OCI-M2 (cell line): ENCODE measurements at regions not wholly inside any gene's neighbourhood (a gene's known extent, or its start where the extent isn't known, plus 50 kb on each side); places are given as distances from the start of the nearest gene placed in this dataset.

Source experiments
- DNase-seq: peaks from one replicate; lab custom pipeline; 2025; ENCODE audit not compliant: unreplicated experiment; lab: John Stamatoyannopoulos, UW

DNA sequence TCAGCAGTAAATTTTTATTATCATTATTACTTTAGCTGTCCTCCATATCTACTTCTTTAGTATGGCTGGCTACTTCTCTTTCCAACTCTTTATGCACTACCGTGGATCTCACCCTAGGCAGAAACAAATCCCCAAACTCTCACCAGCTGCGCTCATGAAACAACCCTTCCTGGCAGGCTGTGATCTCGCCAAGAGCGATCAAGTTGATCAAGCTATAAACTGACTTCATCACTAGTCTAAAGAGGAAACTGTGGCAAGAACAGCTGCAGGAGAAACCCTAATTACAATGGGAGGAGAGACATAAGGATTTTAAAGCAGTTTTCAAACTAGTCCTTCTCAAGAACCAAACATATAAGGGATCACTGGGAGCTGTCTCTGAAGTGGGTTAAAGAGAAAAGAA is 160.5 kb upstream of the PRSS58 start:
- no peak for DNase-seq

DNA sequence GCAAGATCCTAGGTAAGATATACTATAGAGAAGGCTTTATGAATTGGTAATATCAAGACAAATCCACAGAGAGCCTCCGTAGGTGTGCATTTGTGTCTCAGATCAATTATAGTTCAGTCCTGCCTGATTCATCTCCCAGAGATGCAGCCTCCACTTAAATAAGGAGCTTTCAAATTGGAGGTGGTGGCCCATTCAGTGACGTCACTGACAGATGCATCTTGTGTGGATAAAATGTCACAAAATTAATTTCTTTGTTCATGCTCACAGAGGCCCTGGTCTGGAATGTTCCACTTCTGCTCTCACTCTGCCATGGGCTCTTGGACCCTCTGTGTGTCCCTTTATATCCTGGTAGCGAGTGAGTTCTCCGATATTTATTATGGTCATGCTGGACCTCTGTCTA is 157.1 kb upstream of the PRSS58 start:
- no peak for DNase-seq

DNA sequence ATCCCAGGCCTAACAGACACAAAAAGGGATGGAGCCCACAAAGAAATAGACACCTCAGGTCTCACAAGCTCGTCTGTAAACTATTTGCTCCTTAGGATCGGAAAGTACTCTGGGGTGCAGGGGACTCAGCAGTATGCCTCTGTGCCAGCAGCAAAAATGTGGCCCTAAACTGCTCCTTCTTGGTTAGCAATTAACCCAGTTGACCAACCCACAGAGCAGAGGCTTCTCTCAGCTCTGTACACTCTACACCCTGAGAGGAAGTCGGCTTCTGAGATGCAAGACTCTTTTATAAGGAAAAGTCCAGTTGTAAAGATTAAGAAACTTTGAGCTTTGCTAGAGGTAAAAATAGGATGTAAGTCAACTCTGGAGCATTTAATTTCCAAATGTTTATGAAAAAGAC is 156.3 kb upstream of the PRSS58 start:
- no peak for DNase-seq

DNA sequence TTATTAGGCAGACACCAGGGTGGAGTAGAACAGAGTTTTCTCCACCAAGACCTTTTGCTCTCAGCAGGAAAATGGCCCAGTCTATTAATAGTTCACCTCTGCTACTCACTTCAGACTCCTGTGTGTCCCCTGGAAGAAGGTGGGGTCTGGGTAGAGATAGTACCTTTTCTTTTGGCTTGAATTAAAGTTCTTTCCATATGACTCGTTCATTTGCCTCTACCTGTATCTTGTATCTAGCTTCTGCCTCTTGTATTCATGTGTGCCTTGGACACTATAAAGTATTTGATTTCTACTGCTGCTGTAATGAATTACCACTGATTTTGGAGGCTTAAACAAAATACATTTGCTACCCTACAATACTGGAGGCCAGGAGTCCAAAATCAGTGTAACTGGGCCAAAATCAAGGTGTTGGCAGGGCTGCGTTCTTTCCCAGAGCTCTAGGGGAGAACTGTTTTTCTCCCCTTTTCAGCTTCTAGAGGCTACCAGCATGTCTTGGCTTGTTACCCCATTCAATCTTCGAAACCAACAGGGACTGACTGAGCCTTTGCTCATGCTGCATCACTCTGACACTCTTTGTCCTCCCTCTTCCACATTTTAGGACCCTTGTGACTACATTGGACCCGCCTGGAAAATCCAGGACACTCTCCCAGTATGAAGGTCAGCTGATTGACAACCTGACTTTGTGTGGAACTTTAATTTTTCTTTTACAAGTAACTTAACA is 155.6 kb upstream of the PRSS58 start:
- DNase-seq, result no peak

DNA sequence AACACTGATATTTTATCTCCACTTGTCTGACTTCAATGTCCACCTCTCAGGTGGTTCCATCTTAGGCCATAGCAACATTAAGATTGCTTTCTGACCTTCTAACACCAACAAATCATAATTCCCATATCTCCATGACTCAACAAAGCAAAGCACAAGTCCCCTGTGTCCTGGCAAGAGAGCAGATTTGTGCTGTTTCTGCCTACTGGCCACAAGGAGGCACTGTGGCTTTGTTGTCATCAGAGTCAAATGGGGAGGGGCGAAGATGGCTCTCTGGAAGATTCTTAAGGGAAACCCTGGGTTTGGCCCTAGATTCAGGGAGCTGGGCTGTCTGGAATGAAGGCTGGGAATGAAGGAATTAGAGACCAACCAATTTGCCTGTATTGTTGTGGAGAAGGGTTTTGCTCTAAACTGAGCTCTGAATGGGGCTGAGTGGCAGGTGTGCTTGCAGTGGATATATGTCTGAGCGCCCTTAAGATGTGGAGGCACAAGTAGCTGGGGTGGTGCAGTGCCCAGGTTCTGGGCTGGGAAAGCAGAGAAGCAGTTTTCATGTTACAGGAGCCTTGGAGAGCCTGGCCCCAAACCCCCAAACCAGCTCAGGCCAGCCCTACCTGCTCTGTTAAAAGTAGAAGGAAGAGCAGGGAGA is 154.8 kb upstream of the PRSS58 start:
- DNase-seq, result no peak

DNA sequence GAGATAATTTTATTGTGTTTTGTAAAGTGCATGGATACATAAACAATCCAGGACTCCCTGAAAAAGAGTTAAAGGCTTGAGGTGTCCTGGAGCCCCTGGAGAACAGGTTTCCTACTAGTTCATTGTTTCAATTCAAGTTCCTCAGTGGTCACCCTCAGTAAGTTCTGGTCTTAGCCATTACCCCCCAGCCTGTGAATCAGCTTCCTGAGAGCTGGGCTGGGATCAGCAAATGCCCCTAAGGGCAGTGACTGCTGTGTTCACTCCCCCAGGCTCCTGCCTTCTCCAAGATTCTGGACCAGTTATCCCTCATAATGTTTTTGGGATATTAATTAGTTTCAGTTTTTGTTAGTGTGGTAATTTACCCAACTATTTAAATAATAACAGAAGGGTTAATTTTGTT is 151.6 kb upstream of the PRSS58 start:
- no peak for DNase-seq

DNA sequence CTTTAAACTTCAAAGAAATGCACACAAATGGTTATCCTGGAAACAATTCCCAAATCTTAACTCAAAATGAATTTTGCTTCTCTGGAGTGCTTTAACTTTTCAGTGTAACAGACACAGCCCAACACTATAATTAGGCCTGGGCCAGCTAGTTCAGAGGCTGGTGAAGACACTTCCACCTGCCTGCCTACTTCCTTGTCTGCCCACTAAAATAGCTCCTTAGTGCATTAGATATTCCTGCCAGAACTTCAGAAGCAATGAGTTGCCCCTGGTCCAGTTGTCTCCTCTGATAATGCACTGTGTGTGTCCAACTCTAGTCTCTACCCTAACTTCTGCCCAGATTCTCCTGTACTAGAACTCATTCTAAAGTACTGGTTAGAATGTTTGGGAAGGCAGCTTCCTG is 150.9 kb upstream of the PRSS58 start:
- DNase-seq, result no peak

DNA sequence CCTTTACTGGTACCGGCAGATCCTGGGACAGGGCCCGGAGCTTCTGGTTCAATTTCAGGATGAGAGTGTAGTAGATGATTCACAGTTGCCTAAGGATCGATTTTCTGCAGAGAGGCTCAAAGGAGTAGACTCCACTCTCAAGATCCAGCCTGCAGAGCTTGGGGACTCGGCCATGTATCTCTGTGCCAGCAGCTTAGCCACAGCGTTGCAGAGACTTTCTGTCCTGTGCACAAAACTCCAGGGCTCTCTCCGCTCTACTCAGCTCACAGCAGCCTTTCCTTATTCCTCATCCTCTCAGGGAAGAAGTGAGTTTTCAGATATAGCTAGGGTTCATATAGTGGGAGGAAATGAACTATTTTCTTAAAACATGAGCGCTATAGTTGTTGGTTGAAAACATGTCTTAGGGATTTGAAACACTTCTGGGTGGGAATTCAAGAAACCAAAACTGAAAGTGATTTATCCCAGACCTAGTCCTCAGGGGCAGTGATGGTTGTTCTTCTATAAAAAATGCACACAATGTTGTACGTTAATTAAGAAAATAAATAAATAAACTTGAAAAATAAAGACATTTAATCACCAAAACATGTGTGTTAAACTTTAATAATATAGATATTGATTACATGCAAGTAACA is 150.2 kb upstream of the PRSS58 start:
- DNase-seq, result no peak

DNA sequence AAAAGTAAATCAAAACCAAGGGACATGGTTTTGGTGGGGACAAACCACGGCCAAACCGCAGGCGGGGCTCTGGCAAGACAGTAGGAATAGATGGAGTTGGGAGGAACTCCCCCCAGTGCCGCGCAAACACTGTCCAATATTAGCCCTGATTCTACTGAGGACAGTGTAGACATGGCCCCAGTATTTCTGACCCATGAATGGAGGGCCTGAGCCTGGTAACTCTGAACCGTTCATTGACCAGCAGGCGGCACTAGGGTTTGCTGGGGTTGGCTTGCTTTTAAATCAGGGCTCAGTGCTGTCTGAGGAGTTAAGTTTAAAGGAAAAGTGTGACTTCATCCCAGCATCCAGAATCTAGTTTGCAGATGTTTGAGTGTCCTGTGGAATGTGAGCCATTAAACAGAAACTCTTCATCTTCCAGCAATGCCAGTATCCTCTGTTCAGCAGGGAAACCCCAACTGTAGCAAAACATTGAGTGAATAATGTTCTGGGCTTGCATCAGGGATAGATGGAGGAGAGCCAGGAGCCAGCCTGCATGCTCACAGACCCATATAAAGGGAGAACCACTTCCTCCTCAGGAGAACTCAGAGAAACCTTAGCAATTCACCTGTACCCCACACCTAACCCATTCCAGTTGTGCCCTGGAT is 147.4 kb upstream of the PRSS58 start:
- no peak for DNase-seq

DNA sequence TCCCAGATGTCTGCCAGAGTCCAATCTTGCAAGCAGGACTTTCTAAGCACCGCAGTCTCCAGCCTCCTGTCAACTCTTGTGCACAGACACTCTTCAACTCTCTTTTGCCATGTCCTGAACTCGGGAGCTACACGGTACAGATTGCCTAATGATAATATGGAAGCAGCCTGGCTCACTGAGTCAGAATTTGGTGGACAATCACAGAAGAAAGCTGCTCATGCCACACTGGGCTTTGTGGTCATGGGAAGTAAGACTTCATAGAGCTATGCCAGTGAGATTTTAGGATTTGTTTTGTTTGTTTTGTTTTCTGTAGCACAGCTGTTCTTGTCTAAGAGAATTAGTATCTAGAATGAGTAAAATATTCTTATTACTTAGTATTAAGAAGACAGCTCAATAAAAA is 144.1 kb upstream of the PRSS58 start:
- no peak for DNase-seq

DNA sequence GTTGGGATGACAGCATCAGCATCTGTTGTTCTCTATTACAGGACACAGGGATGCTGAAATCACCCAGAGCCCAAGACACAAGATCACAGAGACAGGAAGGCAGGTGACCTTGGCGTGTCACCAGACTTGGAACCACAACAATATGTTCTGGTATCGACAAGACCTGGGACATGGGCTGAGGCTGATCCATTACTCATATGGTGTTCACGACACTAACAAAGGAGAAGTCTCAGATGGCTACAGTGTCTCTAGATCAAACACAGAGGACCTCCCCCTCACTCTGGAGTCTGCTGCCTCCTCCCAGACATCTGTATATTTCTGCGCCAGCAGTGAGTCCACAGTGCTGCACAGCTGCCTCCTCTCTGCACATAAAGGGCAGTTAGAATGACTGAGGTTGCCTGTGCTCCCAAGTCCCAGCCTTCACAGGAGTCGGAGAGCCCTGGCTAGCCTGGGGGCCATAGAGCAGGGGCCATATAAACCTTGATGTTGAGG is 142.2 kb upstream of the PRSS58 start:
- DNase-seq, result no peak

DNA sequence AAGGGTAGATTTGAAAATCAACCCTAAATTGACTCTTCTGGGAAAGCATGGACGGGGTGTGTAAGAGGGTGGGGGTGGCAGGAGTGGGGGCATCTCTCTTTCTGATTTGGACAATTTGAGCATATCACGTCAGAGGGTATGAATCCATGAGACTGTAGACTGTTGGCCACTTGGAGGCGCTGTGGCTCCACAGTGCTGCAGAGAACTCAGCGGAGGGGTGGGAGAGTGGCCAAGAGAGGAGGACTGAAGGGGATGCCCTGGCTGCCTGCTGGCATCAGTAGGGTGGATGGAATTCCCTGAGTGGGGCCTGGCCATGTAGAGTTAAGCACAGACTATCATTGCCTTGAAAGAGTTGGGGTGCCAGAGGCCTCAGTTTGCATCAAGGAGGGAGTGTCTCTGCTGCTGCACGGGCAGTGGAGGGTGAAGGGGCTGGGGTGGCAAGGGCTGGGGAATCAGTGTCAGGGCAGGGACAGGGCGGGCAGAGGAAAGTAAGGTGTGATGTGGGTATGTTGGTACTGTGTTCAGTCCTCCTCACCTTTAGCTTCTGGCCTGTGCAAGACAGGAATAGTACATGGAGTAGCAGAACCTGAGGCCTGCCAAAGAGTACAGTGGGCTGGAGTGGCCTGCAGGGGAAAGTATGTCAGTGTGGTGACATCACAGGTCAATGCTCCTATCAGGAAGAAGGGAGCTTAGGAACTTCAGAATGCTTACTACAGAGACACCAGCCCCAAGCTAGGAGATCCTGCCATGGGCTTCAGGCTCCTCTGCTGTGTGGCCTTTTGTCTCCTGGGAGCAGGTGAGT is 133.5 kb upstream of the PRSS58 start:
- DNase-seq, result no peak

DNA sequence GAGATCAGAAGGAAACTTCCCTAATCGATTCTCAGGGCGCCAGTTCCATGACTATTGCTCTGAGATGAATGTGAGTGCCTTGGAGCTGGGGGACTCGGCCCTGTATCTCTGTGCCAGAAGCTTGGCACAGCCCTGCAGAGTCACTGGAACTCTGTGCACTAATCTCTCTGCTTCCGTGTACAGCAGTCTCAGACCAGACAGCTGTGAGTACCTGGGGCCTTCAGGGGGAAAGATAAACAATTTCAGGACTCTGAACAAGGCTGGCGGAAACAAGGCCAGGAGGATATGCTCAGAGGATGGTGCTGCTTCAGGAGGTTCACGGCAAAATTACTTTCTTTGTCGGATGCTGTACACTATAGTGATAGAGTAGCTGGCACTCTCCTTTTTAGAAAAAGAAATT is 131.7 kb upstream of the PRSS58 start:
- DNase-seq, result no peak

DNA sequence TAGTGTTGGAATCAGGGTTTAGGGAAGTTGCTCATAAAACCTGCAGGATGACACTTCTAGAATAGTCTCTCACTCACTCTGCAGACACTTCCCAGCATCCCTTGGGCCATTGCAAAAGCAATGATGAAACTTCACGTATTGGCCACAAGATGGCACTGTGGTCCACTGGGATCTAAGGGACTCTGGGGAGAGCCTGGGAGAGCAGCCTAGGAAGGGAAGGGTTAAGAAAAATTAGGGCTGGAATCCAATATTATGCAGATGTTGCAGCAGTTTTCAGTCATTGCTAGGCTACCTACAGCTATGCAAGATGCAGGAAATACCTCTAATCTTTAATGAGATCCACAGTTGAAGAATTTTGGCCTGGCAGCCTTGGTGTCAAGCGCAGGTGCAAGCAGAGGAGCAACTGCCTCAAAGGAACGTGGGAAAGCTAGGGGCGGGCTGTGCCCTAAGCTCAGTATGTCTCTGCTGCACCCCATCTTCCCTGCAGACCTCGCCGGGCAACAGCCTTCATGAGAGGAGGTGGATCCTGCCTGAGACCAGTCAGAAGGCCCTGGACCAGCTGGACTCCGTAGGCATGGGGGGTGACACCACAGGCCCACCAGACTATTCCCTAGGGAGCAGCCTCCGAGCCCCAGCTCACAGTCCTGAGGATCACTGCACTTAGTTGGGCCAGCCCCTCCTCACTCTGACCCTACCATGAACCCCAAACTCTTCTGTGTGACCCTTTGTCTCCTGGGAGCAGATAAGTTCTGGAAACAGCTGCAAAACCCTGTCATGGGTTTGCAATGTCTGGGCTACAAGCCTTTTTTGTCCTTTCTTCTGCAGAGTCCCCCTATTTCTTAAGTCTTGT is 127.9 kb upstream of the PRSS58 start:
- DNase-seq, result no peak

DNA sequence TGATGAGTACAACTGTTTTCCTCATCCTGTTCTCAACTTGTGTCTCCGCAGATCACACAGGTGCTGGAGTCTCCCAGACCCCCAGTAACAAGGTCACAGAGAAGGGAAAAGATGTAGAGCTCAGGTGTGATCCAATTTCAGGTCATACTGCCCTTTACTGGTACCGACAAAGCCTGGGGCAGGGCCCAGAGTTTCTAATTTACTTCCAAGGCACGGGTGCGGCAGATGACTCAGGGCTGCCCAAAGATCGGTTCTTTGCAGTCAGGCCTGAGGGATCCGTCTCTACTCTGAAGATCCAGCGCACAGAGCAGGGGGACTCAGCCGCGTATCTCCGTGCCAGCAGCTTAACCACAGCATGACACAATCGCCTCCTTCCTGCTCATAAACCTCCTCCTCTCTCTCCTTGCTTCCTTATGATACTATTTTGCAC is 126.7 kb upstream of the PRSS58 start:
- no peak for DNase-seq

DNA sequence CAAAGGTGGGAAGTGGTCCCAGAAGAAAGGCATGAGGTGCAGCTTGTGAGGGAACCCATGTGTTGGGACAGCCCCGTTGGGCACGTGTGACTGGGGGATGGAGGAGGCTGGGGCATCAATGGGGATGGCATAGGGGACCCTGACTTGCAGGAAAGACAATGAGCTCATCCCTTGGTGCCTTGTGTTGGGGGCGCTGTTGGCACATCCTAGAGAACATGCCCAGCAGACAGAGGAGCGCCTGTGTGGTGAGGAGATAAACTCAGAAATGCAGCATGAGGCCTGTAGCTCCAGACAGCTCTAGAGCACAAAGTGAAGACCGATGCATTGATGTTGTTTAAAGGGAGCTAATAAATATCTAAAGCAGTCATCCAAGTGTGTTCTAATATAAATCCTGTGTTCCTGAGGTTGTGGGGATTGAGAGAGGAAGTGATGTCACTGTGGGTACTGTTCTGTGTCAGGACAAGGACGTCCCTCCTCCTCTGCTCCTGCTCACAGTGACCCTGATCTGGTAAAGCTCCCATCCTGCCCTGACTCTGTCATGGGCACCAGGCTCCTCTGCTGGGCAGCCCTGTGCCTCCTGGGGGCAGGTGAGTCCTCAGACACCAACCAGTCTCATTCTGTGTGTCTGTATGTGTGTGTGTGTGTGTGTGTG is 126.1 kb upstream of the PRSS58 start:
- DNase-seq, result no peak

DNA sequence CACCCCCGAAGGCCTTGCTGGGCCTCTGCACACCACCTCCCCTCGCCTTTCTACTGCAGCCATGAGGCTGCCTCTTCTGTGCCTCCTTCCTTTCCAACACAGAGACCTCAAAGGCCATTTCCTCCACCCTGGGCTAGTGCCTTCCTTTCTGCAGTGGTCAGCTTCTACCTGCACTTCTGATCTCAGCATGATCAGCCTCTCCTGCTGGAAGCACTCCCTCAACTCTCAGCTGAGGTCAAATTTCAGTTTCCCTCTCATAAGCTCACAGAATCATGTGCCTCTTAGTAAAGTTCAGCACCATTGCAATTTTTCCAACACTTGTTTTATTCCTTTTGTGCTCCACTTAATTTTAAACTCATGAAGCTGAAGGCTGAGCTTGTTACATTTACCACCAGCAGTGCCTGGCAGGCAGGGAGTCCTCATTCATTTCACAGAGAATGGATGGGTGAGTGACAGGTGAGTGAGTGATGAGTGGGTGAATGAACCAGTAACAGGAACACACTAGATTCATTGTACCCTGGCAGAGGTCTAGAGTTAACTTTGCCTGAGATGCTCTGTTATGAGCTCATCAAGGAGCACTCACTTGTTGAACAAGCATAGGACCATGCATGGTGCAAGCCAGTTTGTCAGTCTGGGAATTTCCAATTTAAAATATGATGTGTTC is 124.0 kb upstream of the PRSS58 start:
- DNase-seq, result no peak

DNA sequence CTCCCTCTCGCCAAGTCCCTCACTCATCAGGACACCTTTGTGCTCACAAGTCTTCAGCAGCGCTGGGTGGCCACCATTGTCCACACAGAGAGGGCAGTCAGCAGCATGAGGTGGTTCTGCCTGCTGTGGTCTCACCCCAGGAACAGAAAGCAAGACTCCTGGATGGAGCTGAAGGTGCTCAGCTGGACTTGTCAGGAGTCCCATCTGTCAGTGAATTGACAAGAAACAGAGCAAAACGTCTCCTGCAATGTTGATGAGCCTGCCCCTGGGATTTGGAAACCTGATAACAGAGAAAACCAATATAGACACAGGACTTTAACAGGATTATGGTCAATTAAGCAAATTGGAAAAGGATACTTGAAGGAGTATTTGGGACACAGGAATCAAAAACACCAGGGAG is 122.2 kb upstream of the PRSS58 start:
- no peak for DNase-seq
